ENCODE measurements at regions not wholly inside any gene's neighbourhood (a gene's known extent, or its start where the extent isn't known, plus 50 kb on each side); places are given as distances from the start of the nearest gene placed in this dataset.

DNA sequence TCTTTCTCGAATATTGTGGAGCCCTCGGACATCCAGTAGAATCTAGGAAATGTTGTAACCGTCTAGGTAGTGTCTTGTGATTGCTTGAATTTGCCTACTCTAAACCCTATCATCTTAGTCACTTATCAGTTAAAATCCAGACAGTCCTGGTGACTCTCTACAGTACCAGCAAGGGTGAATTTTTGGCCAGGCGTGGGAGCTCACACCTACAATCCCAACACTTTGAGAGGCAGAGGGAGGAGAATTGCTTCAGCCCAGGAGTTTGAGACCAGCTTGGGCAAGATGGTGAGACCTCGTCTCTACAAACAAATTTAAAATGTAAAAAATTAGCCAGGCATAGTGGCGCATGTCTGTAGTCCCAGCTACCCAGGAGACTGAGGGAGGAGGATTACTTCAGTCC lies 230.9 kb downstream of the CHRM3 start:
- in situ Hi-C loops (cut with HindIII; ENCODE audit: low pct_ligation_motif_present, low sequenced_read_pairs), result no loop called here
- no peak for DNase-seq
- no peaks in the 10 kb centered on the region for H3K27me3 ChIP-seq (replicated peaks)
- TF ChIP-seq CTCF (IDR thresholded peaks at IDR 0.05; ENCODE audit: low read depth, low read length, missing control alignments), result no peak
- H3K4me3 ChIP-seq (ENCODE audit: low read depth, low read length), result no peak overlapping the region
- H3K36me3 ChIP-seq (replicated peaks), result no peaks in the 10 kb centered on the region
- H3K27ac ChIP-seq, result no peak overlapping the region

DNA sequence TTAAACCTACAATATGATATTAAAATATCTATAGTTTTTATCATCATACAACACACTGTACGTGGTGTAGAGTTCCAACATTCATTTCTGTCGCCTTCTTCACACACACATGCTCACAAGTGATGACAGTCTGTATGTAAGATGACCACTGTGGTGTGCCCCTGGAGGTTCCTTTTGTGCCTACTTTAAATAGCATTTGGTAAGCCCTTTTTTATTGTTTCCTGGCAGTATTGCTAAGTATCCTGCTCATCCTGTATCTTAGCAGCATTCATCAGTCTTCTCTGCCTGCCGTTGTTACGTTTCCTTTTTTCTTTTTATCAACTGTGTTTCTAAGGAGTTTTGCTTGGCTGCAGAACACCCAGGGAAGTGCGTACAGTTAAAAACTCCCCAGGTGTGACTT lies 231.4 kb downstream of the CHRM3 start:
- H3K27me3 ChIP-seq (replicated peaks), result no peaks in the 10 kb centered on the region
- in situ Hi-C loops (cut with HindIII; ENCODE audit: low pct_ligation_motif_present, low sequenced_read_pairs), result no loop called here
- no peaks in the 10 kb centered on the region for H3K36me3 ChIP-seq (replicated peaks)
- DNase-seq, result no peak
- TF ChIP-seq CTCF (IDR thresholded peaks at IDR 0.05; ENCODE audit: low read depth, low read length, missing control alignments), result no peak
- H3K27ac ChIP-seq, result no peak overlapping the region
- no peak overlapping the region for H3K4me3 ChIP-seq (ENCODE audit: low read depth, low read length)

- Histone ChIP-seq H3K27me3 (replicated peaks) (no peaks in the 10 kb centered on the region), H3K27ac (no peak overlapping the region), H3K36me3 (replicated peaks) (no peaks in the 10 kb centered on the region), H3K4me3 (ENCODE audit: low read depth, low read length) (no peak overlapping the region)
- DNase-seq, result no peak
- in situ Hi-C loops (cut with HindIII; ENCODE audit: low pct_ligation_motif_present, low sequenced_read_pairs), result no loop called here
- no peak for TF ChIP-seq CTCF (IDR thresholded peaks at IDR 0.05; ENCODE audit: low read depth, low read length, missing control alignments)
Measured at GRCh38 chr1:239619190-239619589, 232.8 kb downstream of the CHRM3 start.

GRCh38 chr1:239630767-239631166 lies 244.4 kb downstream of the CHRM3 start:
- in situ Hi-C loops (cut with HindIII; ENCODE audit: low pct_ligation_motif_present, low sequenced_read_pairs), result no loop called here
- Histone ChIP-seq H3K36me3 (replicated peaks) (no peaks in the 10 kb centered on the region), H3K27me3 (replicated peaks) (no peaks in the 10 kb centered on the region), H3K27ac (no peak overlapping the region), H3K4me3 (ENCODE audit: low read depth, low read length) (no peak overlapping the region)
- TF ChIP-seq CTCF (IDR thresholded peaks at IDR 0.05; ENCODE audit: low read depth, low read length, missing control alignments), result no peak
- DNase-seq, result no peak

DNA sequence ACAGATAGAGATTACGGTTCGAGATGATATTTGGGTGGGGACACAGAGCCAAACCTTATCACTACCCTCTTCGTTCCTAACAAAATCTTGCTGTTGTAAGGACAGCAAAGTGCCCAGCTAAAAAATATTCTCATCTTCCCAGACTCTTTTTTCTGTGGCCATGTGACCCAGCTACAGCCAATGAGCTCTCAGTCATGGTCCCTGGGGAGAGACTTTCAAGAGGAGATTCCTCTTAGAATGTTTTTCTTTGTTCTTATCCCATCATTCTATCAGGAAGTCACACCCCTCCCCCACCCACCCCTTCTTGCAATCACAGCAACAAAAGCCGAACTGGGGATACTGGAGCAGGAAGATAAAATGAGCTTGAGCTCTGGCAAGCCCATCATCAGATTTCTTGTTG lies 247.1 kb downstream of the CHRM3 start:
- in situ Hi-C loops (cut with HindIII; ENCODE audit: low pct_ligation_motif_present, low sequenced_read_pairs), result no loop called here
- H3K4me3 ChIP-seq (ENCODE audit: low read depth, low read length), result no peak overlapping the region
- no peaks in the 10 kb centered on the region for H3K36me3 ChIP-seq (replicated peaks)
- H3K27me3 ChIP-seq (replicated peaks), result no peaks in the 10 kb centered on the region
- no peak for DNase-seq
- TF ChIP-seq CTCF (IDR thresholded peaks at IDR 0.05; ENCODE audit: low read depth, low read length, missing control alignments), result no peak
- no peak overlapping the region for H3K27ac ChIP-seq

GRCh38 chr1:239635276-239635675 lies 248.9 kb downstream of the CHRM3 start:
- Histone ChIP-seq H3K4me3 (ENCODE audit: low read depth, low read length) (no peak overlapping the region), H3K27me3 (replicated peaks) (no peaks in the 10 kb centered on the region), H3K27ac (no peak overlapping the region), H3K36me3 (replicated peaks) (no peaks in the 10 kb centered on the region)
- no peak for TF ChIP-seq CTCF (IDR thresholded peaks at IDR 0.05; ENCODE audit: low read depth, low read length, missing control alignments)
- in situ Hi-C loops (cut with HindIII; ENCODE audit: low pct_ligation_motif_present, low sequenced_read_pairs), result no loop called here
- DNase-seq, result no peak
